Type B pancreatic cell (in vitro differentiated cells): ENCODE measurements at regions not wholly inside any gene's neighbourhood (a gene's known extent, or its start where the extent isn't known, plus 50 kb on each side); places are given as distances from the start of the nearest gene placed in this dataset.
"Not testable (repeated sequence)": the region's sequence is repeated elsewhere in the genome, so short reads cannot be mapped to it uniquely, and the experiment has no call there.

Experiments
- DNase-seq: peaks from one replicate; pipeline ENCODE4 v3.0.0; 2021; ENCODE audit warnings: mixed read lengths; ENCODE audit not compliant: unreplicated experiment; ENCODE audit errors: extremely low spot score
- H3K27ac Mint-ChIP-seq: 2 replicates; pipeline ENCODE4 v1.8.0; 2021; ENCODE audit warnings: mild to moderate bottlenecking, mixed read lengths
- H3K27me3 Mint-ChIP-seq: 2 replicates; pipeline ENCODE4 v1.8.0; 2021; ENCODE audit warnings: mixed read lengths
- H3K36me3 Mint-ChIP-seq: 2 replicates; pipeline ENCODE4 v1.8.0; 2021; ENCODE audit warnings: mixed read lengths
- H3K4me1 Mint-ChIP-seq: one replicate; pipeline ENCODE4 v1.8.0; 2021; ENCODE audit warnings: mixed read lengths; ENCODE audit not compliant: unreplicated experiment
- H3K4me3 Mint-ChIP-seq: 2 replicates; pipeline ENCODE4 v1.8.0; 2021; ENCODE audit warnings: mild to moderate bottlenecking, mixed read lengths
- H3K9me3 Mint-ChIP-seq: 2 replicates; pipeline ENCODE4 v1.8.0; 2021; ENCODE audit warnings: mixed read lengths
- CTCF ChIP-seq: fragments of 200-600 bp; sonication (generic); conservative IDR thresholded peaks from 2 replicates; pipeline ENCODE4 v1.5.0; 2021; ENCODE audit warnings: antibody characterized with exemption, mild to moderate bottlenecking

GRCh38 chr3:189429019-189429418 lies 202.2 kb upstream of the TP63 start:
- Mint-ChIP-seq H3K36me3 (no peaks in the 10 kb centered on the region), H3K27ac (no peak overlapping the region), H3K9me3 (peaks cover 3% of the 10 kb centered on the region), H3K27me3 (no peaks in the 10 kb centered on the region), H3K4me3 (no peak overlapping the region), H3K4me1 (no peaks in the 10 kb centered on the region)
- DNase-seq, result no peak
- TF ChIP-seq CTCF, result no peak

- Mint-ChIP-seq H3K4me1 (no peaks in the 10 kb centered on the region), H3K27me3 (no peaks in the 10 kb centered on the region), H3K27ac (no peak overlapping the region), H3K9me3 (peaks cover 3% of the 10 kb centered on the region), H3K36me3 (no peaks in the 10 kb centered on the region), H3K4me3 (no peak overlapping the region)
- DNase-seq, result no peak
- no peak for TF ChIP-seq CTCF
Measured at GRCh38 chr3:189430166-189430565, 201.0 kb upstream of the TP63 start.

GRCh38 chr3:189442257-189442656 lies 188.9 kb upstream of the TP63 start:
- not testable (repeated sequence) for H3K36me3 Mint-ChIP-seq, H3K9me3 Mint-ChIP-seq, DNase-seq, H3K4me3 Mint-ChIP-seq, H3K27me3 Mint-ChIP-seq, H3K4me1 Mint-ChIP-seq, H3K27ac Mint-ChIP-seq

GRCh38 chr3:189446959-189447560 lies 184.1 kb upstream of the TP63 start:
- DNase-seq, result no peak
- no peaks in the 10 kb centered on the region for H3K9me3 Mint-ChIP-seq
- H3K4me1 Mint-ChIP-seq, result no peaks in the 10 kb centered on the region
- H3K27ac Mint-ChIP-seq, result no peak overlapping the region
- H3K36me3 Mint-ChIP-seq, result no peaks in the 10 kb centered on the region
- H3K27me3 Mint-ChIP-seq, result no peaks in the 10 kb centered on the region
- H3K4me3 Mint-ChIP-seq, result no peak overlapping the region
- no peak for TF ChIP-seq CTCF

GRCh38 chr3:189449084-189449483 lies 182.1 kb upstream of the TP63 start:
- H3K4me3 Mint-ChIP-seq, result no peak overlapping the region

GRCh38 chr3:189455009-189455408 lies 176.2 kb upstream of the TP63 start:
- TF ChIP-seq CTCF, result no peak
- H3K27me3 Mint-ChIP-seq, result peaks cover 27% of the 10 kb centered on the region
- H3K4me1 Mint-ChIP-seq, result peaks cover 11% of the 10 kb centered on the region
- H3K9me3 Mint-ChIP-seq, result no peaks in the 10 kb centered on the region
- no peaks in the 10 kb centered on the region for H3K36me3 Mint-ChIP-seq
- no peak overlapping the region for H3K4me3 Mint-ChIP-seq
- DNase-seq, result no peak
- H3K27ac Mint-ChIP-seq, result no peak overlapping the region

More at GRCh38 chr3:189449084-189449483, 182.1 kb upstream of the TP63 start:
- peaks cover 8% of the 10 kb centered on the region for H3K27me3 Mint-ChIP-seq
- no peaks in the 10 kb centered on the region for H3K9me3 Mint-ChIP-seq
- TF ChIP-seq CTCF, result no peak
- no peak overlapping the region for H3K27ac Mint-ChIP-seq
- no peaks in the 10 kb centered on the region for H3K4me1 Mint-ChIP-seq
- no peaks in the 10 kb centered on the region for H3K36me3 Mint-ChIP-seq
- DNase-seq, result no peak
